H9 (cell line): ENCODE measurements at regions not wholly inside any gene's neighbourhood (a gene's known extent, or its start where the extent isn't known, plus 50 kb on each side); places are given as distances from the start of the nearest gene placed in this dataset.

ENCODE experiments used
- DNase-seq: peaks from one replicate; pipeline ENCODE4 v3.0.0-alpha.2; 2017
- H2AFZ ChIP-seq: one replicate; pipeline ENCODE4 v1.6.1; 2013; ENCODE audit warnings: mild to moderate bottlenecking, low read length, control low read depth, moderate library complexity
- H2AK5ac ChIP-seq: 2 replicates; pipeline ENCODE4 v1.6.1; 2013; ENCODE audit warnings: low read length, control low read depth, mixed read lengths; ENCODE audit not compliant: insufficient read length
- H2BK120ac ChIP-seq: one replicate; pipeline ENCODE4 v1.6.1; 2013; ENCODE audit warnings: low read depth, mild to moderate bottlenecking, low read length, control low read depth, inconsistent platforms; ENCODE audit not compliant: poor library complexity, severe bottlenecking
- H2BK12ac ChIP-seq: 2 replicates; pipeline ENCODE4 v1.6.1; 2013; ENCODE audit warnings: low read length, control low read depth, mixed read lengths, low read depth; ENCODE audit not compliant: insufficient read length
- H2BK15ac ChIP-seq: 2 replicates; pipeline ENCODE4 v1.6.1; 2013; ENCODE audit warnings: low read depth, low read length, control low read depth
- H2BK20ac ChIP-seq: one replicate; pipeline ENCODE4 v1.6.1; 2013; ENCODE audit warnings: low read depth, mild to moderate bottlenecking, low read length, control low read depth, inconsistent platforms; ENCODE audit not compliant: poor library complexity, severe bottlenecking
- H2BK5ac ChIP-seq: 2 replicates; pipeline ENCODE4 v1.6.1; 2013; ENCODE audit warnings: low read length, control low read depth, mixed read lengths; ENCODE audit not compliant: insufficient read length
- H3K14ac ChIP-seq: 2 replicates; pipeline ENCODE4 v1.6.1; 2013; ENCODE audit warnings: low read length, control low read depth; ENCODE audit not compliant: insufficient read depth
- H3K18ac ChIP-seq: 2 replicates; pipeline ENCODE4 v1.6.1; 2013; ENCODE audit warnings: low read depth, mild to moderate bottlenecking, mixed read lengths, low read length, control low read depth; ENCODE audit not compliant: insufficient read length
- H3K23ac ChIP-seq: 2 replicates; pipeline ENCODE4 v1.6.1; 2013; ENCODE audit warnings: low read length, control low read depth, mixed read lengths, low read depth; ENCODE audit not compliant: insufficient read length
- H3K23me2 ChIP-seq: 2 replicates; pipeline ENCODE4 v1.6.1; 2013; ENCODE audit warnings: low read depth, mild to moderate bottlenecking, mixed read lengths, low read length, control low read depth; ENCODE audit not compliant: insufficient read length, poor library complexity, severe bottlenecking
- H3K27ac ChIP-seq: 2 replicates; pipeline ENCODE4 v1.5.1; 2013; ENCODE audit warnings: low read length, control low read depth, mixed read lengths, low read depth; ENCODE audit not compliant: insufficient read length
- H3K27me3 ChIP-seq: 2 replicates; pipeline ENCODE4 v1.6.1; 2013; ENCODE audit warnings: low read length, control low read depth, inconsistent platforms; ENCODE audit not compliant: insufficient read depth
- H3K4ac ChIP-seq: 2 replicates; pipeline ENCODE4 v1.6.1; 2013; ENCODE audit warnings: low read depth, mild to moderate bottlenecking, control low read depth, inconsistent platforms, low read length, moderate library complexity
- H3K4me1 ChIP-seq: 2 replicates; pipeline ENCODE4 v1.6.1; 2013; ENCODE audit warnings: low read length, control low read depth, inconsistent platforms; ENCODE audit not compliant: insufficient read depth
- H3K4me2 ChIP-seq: 2 replicates; pipeline ENCODE4 v1.6.1; 2013; ENCODE audit warnings: low read length, control low read depth, mixed read lengths; ENCODE audit not compliant: insufficient read length, insufficient read depth
- H3K56ac ChIP-seq: 2 replicates; pipeline ENCODE4 v1.6.1; 2013; ENCODE audit warnings: low read depth, mild to moderate bottlenecking, mixed read lengths, low read length, control low read depth; ENCODE audit not compliant: insufficient read length
- H3K79me1 ChIP-seq: 2 replicates; pipeline ENCODE4 v1.6.1; 2013; ENCODE audit warnings: low read depth, mild to moderate bottlenecking, moderate library complexity, low read length, control low read depth, inconsistent platforms; ENCODE audit not compliant: insufficient read depth, poor library complexity, severe bottlenecking
- H3K79me2 ChIP-seq: 2 replicates; pipeline ENCODE4 v1.6.1; 2013; ENCODE audit warnings: low read length, control low read depth, inconsistent platforms; ENCODE audit not compliant: insufficient read depth
- H3K9ac ChIP-seq: 2 replicates; pipeline ENCODE4 v1.6.1; 2013; ENCODE audit warnings: low read length, control low read depth, mixed read lengths; ENCODE audit not compliant: insufficient read length; ENCODE audit errors: extremely low read depth
- H3K9me3 ChIP-seq: one replicate; pipeline ENCODE4 v1.6.1; 2013; ENCODE audit warnings: low read depth, low read length, inconsistent platforms; ENCODE audit not compliant: control insufficient read depth
- H3T11ph ChIP-seq: one replicate; pipeline ENCODE4 v1.6.1; 2013; ENCODE audit warnings: mild to moderate bottlenecking, low read length, control low read depth, inconsistent platforms
- H4K20me1 ChIP-seq: one replicate; pipeline ENCODE4 v1.6.1; 2013; ENCODE audit not compliant: control insufficient read depth, insufficient read length, insufficient read depth
- H4K5ac ChIP-seq: 2 replicates; pipeline ENCODE4 v1.6.1; 2013; ENCODE audit warnings: low read depth, mild to moderate bottlenecking, mixed read lengths, low read length, control low read depth; ENCODE audit not compliant: insufficient read length
- H4K8ac ChIP-seq: replicated peaks from 2 replicates; pipeline ENCODE4 v1.6.1; 2013; ENCODE audit warnings: low read length, control low read depth, mixed read lengths, low read depth; ENCODE audit not compliant: insufficient read length
- H4K91ac ChIP-seq: 2 replicates; pipeline ENCODE4 v1.6.1; 2013; ENCODE audit warnings: low read depth, mild to moderate bottlenecking, moderate library complexity, mixed read lengths, low read length, control low read depth; ENCODE audit not compliant: insufficient read length
- H3K27ac Mint-ChIP-seq, 3 experiments: 2 replicates in 2 of 3; 3 replicates in 1 of 3; pipeline ENCODE4 v1.8.0; 2020 to 2021; ENCODE audit warnings: mixed read lengths in 3 of 3, mild to moderate bottlenecking in 1 of 3, moderate library complexity in 1 of 3
- H3K27me3 Mint-ChIP-seq: 2 replicates; pipeline ENCODE4 v1.8.0; 2021; ENCODE audit warnings: low read depth, mild to moderate bottlenecking, moderate library complexity, mixed read lengths
- H3K36me3 Mint-ChIP-seq, 3 experiments: 2 replicates in 2 of 3; 3 replicates in 1 of 3; pipeline ENCODE4 v1.8.0; 2020 to 2021; ENCODE audit warnings: low read depth in 3 of 3, mixed read lengths in 3 of 3; ENCODE audit not compliant: insufficient read depth in 1 of 3
- H3K4me1 Mint-ChIP-seq, 2 experiments: 2 replicates each; pipeline ENCODE4 v1.8.0; 2020; ENCODE audit warnings: mixed read lengths in 2 of 2
- H3K4me3 Mint-ChIP-seq, 2 experiments: 2 replicates in 1 of 2; 3 replicates in 1 of 2; pipeline ENCODE4 v1.8.0; 2020 to 2021; ENCODE audit warnings: mild to moderate bottlenecking in 2 of 2, mixed read lengths in 2 of 2, moderate library complexity in 1 of 2
- H3K9me3 Mint-ChIP-seq, 2 experiments: 2 replicates in 1 of 2; 3 replicates in 1 of 2; pipeline ENCODE4 v1.8.0; 2020; ENCODE audit warnings: mild to moderate bottlenecking in 2 of 2, mixed read lengths in 2 of 2, moderate library complexity in 1 of 2
- CTCF ChIP-seq: fragments of 200-600 bp; sonication (generic); conservative IDR thresholded peaks from 3 replicates; pipeline ENCODE4 v1.8.0; 2021; ENCODE audit warnings: antibody characterized with exemption, mild to moderate bottlenecking
- WGBS: extraction: QIAGEN DNeasy Blood & Tissue Kit; methylation state at CpG from one replicate; pipeline ENCODE4 v1.1.7; 2013; ENCODE audit warnings: missing lambda C conversion rate, low lambda C conversion rate, mixed read lengths; ENCODE audit not compliant: insufficient read length; ENCODE audit errors: extremely low coverage; 5-methylcytosine and 5-hydroxymethylcytosine counted together

- Histone ChIP-seq H3T11ph (no peak overlapping the region), H3K4ac (no peak overlapping the region), H4K5ac (no peak overlapping the region), H2BK120ac (no peak overlapping the region), H2BK12ac (no peak overlapping the region), H2AK5ac (no peak overlapping the region), H2BK15ac (no peak overlapping the region), H3K23me2 (no peaks in the 10 kb centered on the region), H3K27ac (no peak overlapping the region), H3K14ac (no peak overlapping the region), H3K9me3 (no peaks in the 10 kb centered on the region), H3K79me2 (no peaks in the 10 kb centered on the region), H2AFZ (no peak overlapping the region), H3K79me1 (no peaks in the 10 kb centered on the region), H3K23ac (no peak overlapping the region), H3K4me1 (peaks cover 3% of the 10 kb centered on the region; the same call in 1 of the 2 replicates), H3K9ac (no peak overlapping the region), H2BK5ac (no peak overlapping the region), H4K20me1 (no peaks in the 10 kb centered on the region), H4K91ac (no peak overlapping the region), H3K56ac (no peak overlapping the region), H2BK20ac (no peak overlapping the region), H4K8ac (no peak overlapping the region), H3K18ac (no peak overlapping the region), H3K4me2 (no peak overlapping the region), H3K27me3 (no peaks in the 10 kb centered on the region)
- DNase-seq: no peak
- H3K27ac Mint-ChIP-seq: no peak overlapping the region
- no peaks in the 10 kb centered on the region for H3K27me3 Mint-ChIP-seq
- H3K4me1 Mint-ChIP-seq: peaks cover 30 to 33% of the 10 kb centered on the region in 2 experiments
- H3K4me3 Mint-ChIP-seq: no peak overlapping the region
- H3K36me3 Mint-ChIP-seq: no peaks in the 10 kb centered on the region
- WGBS: no CpG with 5 or more reads among the region's 3 CpGs
- TF ChIP-seq CTCF: no peak
- H3K9me3 Mint-ChIP-seq: no peaks in the 10 kb centered on the region
Observed at GRCh38 chr3:118765636-118766305, 268.9 kb downstream of the IGSF11 start.
